ENCODE measurements at regions not wholly inside any gene's neighbourhood (a gene's known extent, or its start where the extent isn't known, plus 50 kb on each side); places are given as distances from the start of the nearest gene placed in this dataset.

GRCh38 chr6:126280287-126280686 lies 59.6 kb upstream of the CENPW start:
- H3K9me3 ChIP-seq (replicated peaks; ENCODE audit: insufficient read depth, low read length) = no peaks in the 10 kb centered on the region
- TF ChIP-seq CTCF (IDR thresholded peaks at IDR 0.05; ENCODE audit: low read length) (no peak), EZH2 (optimal IDR thresholded peaks at IDR 0.05; ENCODE audit: low read depth, low read length) (no peak), EZH2phosphoT487 (IDR thresholded peaks at IDR 0.05; ENCODE audit: low read length) (no peak)
- H3K4me3 ChIP-seq (ENCODE audit: low read length) = no peak overlapping the region
- no peaks in the 10 kb centered on the region for H3F3A ChIP-seq (ENCODE audit: insufficient read depth, low read length)
- no peak for DNase-seq
- no peaks in the 10 kb centered on the region for H4K20me1 ChIP-seq (ENCODE audit: insufficient read depth, low read length)
- no peaks in the 10 kb centered on the region for H3K79me2 ChIP-seq (ENCODE audit: low read length)
- H3K36me3 ChIP-seq (replicated peaks; ENCODE audit: insufficient read depth, low read length) = no peaks in the 10 kb centered on the region
- no peaks in the 10 kb centered on the region for H3K27me3 ChIP-seq (replicated peaks; ENCODE audit: insufficient read depth, low read length)
- no peaks in the 10 kb centered on the region for H3K4me1 ChIP-seq (ENCODE audit: low read length)
- no peaks in the 10 kb centered on the region for H3K9me2 ChIP-seq (replicated peaks; ENCODE audit: insufficient read depth, low read length)
- H3K27ac ChIP-seq (ENCODE audit: low read length) = no peak overlapping the region
- no peak overlapping the region for H3K4me2 ChIP-seq (ENCODE audit: low read depth, low read length)
- no peak overlapping the region for H3K9ac ChIP-seq (ENCODE audit: low read length)
- H2AFZ ChIP-seq (ENCODE audit: low read length) = no peak overlapping the region

GRCh38 chr6:126285871-126286365 lies 54.0 kb upstream of the CENPW start:
- no peaks in the 10 kb centered on the region for H3K9me3 ChIP-seq (replicated peaks; ENCODE audit: insufficient read depth, low read length)
- H3K4me2 ChIP-seq (ENCODE audit: low read depth, low read length) = no peak overlapping the region
- no peaks in the 10 kb centered on the region for H3F3A ChIP-seq (ENCODE audit: insufficient read depth, low read length)
- no peaks in the 10 kb centered on the region for H3K79me2 ChIP-seq (ENCODE audit: low read length)
- no peak overlapping the region for H3K4me3 ChIP-seq (ENCODE audit: low read length)
- H3K36me3 ChIP-seq (replicated peaks; ENCODE audit: insufficient read depth, low read length) = no peaks in the 10 kb centered on the region
- H3K9ac ChIP-seq (ENCODE audit: low read length) = no peak overlapping the region
- TF ChIP-seq EZH2phosphoT487 (IDR thresholded peaks at IDR 0.05; ENCODE audit: low read length) (no peak), EZH2 (optimal IDR thresholded peaks at IDR 0.05; ENCODE audit: low read depth, low read length) (no peak), CTCF (IDR thresholded peaks at IDR 0.05; ENCODE audit: low read length) (no peak)
- DNase-seq = no peak
- H3K9me2 ChIP-seq (replicated peaks; ENCODE audit: insufficient read depth, low read length) = no peaks in the 10 kb centered on the region
- no peaks in the 10 kb centered on the region for H3K4me1 ChIP-seq (ENCODE audit: low read length)
- no peak overlapping the region for H3K27ac ChIP-seq (ENCODE audit: low read length)
- no peak overlapping the region for H2AFZ ChIP-seq (ENCODE audit: low read length)
- no peaks in the 10 kb centered on the region for H3K27me3 ChIP-seq (replicated peaks; ENCODE audit: insufficient read depth, low read length)
- H4K20me1 ChIP-seq (ENCODE audit: insufficient read depth, low read length) = no peaks in the 10 kb centered on the region
